H54 (cell line): ENCODE measurements at regions not wholly inside any gene's neighbourhood (a gene's known extent, or its start where the extent isn't known, plus 50 kb on each side); places are given as distances from the start of the nearest gene placed in this dataset.
A peak's percentile ranks its signal among the peaks of the same experiment; 100 is the strongest.
"Not testable (repeated sequence)": the region's sequence is repeated elsewhere in the genome, so short reads cannot be mapped to it uniquely, and the experiment has no call there.

Source experiments
- DNase-seq: peaks from one replicate; pipeline ENCODE4 v3.0.0; 2011; ENCODE audit warnings: low spot score, mixed read lengths; ENCODE audit not compliant: insufficient read length
- FAIRE-seq: peaks from 3 replicates; lab custom pipeline; 2011; peaks lifted over from hg19 to GRCh38; lab: Jason Lieb, UNC
- POLR2A ChIP-seq: IDR thresholded peaks from 2 replicates; pipeline ENCODE4 v1.6.1; 2011; ENCODE audit warnings: low read depth, mild to moderate bottlenecking, low read length

DNA sequence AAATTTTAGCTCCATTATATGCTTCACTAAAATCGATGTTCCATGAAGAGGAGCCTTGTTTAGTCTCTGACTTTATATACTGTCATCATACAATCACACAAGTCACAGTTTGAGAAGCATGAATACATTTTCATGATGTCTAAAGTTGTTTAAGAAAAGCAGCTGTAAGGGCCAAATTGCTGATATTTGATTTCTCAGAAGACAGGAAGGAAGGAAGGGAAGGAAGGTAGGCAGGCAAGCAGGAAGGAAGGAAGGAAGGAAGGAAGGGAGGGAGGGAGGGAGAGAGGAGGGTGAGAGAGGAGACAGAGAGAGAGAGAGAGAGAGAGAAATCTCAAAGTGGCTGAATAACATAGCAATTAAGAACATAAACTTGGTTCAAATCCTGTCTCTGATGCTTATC lies 153.7 kb downstream of the RTL9 start:
- FAIRE-seq (no peak), DNase-seq (no peak)
- no peak for TF ChIP-seq POLR2A

DNA sequence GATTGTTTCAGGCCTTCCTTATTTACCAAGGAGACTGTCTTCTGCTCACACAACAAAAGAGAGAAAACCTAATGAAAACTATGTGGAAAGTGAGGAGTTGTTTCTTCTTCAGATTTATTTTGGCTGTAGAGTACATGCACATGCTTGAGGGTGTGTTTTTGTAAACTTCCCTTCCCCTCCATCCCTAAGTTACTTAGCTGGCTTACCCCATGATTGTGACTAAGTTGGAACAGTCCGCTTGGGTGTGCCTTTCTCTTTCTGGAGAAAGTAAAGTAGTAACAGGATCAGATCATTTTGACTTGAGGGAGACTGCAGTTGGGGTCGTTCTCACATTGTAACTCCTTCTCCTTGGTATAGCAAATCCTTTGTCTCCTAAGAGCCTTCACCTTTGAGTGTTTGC lies 155.9 kb downstream of the RTL9 start:
- no peak for TF ChIP-seq POLR2A
- DNase-seq (no peak), FAIRE-seq (no peak)

DNA sequence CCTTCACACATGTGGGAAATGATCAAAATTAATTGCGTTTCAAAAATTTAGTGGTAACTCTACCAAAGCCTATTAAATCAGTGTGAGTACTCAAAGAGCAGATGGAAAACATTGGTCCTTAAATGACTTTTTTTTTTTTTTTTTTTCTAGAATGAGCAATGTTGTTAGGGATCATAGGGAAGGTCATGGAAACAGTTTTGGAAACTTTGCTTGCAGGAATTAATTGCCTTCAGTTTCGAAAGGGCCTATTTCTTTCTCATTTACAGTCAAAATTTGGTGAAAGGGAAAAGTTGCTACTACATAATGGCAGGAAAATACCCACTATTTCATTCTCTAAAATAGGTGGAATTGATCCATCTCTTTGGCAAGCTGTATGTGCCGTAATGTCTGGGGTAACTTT lies 160.9 kb downstream of the RTL9 start:
- DNase-seq: no peak
- no peak for FAIRE-seq
- no peak for TF ChIP-seq POLR2A

DNA sequence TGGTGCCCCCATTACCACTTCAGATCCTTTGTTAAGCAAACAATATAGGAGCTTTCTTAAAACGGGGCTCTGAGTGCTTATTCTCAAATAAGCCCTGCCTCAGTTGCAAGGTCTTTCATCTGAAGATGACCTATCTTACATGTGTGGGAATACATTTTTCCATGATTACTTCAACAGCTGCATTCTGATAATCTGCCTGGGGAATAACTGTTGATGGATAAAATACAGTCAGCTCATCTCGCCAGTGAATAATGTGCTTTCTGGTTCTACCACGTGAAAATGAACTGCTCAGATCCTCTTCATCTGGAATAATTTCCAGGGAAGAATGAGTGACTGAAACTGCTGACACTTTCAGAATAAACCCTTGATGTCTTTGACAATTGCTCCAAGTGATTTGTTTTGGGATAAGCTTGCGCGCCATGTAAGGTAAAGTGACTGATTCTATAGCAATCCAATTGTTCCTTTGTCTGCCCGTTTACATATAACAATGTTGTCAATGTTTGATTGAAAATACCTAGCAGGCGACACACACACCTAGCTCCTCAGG lies 161.3 kb downstream of the RTL9 start:
- no peak for FAIRE-seq
- TF ChIP-seq POLR2A: no peak

DNA sequence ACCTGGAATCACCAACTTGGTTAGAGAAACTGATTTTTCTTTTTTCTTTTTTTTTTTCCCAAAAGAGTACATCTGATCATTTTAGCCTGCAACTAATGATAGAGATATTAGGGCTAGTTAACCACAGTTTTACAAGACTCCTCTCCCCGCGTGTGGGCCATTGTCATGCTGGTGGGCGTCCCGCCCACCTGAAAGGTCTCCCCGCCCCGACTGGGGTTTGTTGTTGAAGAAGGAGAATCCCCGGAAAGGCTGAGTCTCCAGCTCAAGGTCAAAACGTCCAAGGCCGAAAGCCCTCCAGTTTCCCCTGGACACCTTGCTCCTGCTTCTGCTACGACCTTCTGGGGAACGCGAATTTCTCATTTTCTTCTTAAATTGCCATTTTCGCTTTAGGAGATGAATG lies 162.0 kb downstream of the RTL9 start:
- FAIRE-seq, DNase-seq: not testable (repeated sequence)

More for the DNA sequence above, 161.3 kb downstream of the RTL9 start:
- DNase-seq: no peak

DNA sequence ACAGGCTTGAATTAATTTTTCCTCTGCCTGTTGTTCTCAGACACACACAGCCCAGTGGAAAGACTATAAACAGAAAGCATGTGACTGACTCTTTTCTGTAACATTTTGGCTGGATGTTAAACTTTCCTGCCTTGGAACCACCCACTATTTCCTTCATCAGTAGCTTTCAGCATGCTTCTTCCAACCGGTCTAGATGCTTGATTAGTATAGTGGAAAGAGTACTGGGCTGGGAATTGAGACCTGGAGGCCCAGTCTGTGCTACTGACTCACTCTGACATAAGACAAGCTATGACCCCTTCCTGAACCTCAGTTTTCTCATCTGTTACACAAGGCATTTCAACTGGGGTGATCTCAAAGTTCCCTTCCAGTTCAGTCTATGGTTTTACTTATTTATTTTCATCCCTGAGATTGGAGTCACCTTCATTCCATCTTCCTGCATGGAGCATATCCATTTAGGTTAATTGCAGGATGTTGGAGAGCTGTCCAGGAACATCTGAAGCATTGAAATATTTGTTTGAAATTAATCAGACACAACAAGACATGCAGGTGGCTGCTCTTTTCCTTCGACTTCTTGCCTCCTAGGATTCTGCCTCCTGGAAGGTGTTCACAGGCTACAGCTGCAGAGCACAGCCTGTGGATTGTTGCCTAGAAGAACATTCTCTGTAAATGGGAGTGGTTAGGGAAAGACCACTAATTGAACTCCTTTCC lies 173.4 kb downstream of the RTL9 start:
- DNase-seq (no peak), FAIRE-seq (no peak)
- no peak for TF ChIP-seq POLR2A

DNA sequence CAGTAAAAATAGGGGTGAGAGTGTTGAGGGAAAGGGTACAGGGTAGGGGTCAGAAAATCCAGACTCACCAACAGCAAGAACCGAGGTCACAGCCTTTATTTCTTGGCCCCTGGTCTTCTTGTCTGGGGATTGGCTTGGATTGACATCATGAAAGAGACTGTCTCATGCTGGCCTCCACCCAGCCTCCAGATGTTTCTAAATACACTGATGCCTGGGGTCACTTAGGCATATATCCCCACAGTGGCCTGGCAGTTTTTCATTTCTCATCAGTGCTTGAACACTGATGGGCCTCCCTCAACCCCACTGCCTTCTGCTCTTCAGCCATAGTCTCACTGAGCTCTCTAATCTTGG lies 173.9 kb downstream of the RTL9 start:
- no peak for FAIRE-seq
- no peak for TF ChIP-seq POLR2A
- no peak for DNase-seq

DNA sequence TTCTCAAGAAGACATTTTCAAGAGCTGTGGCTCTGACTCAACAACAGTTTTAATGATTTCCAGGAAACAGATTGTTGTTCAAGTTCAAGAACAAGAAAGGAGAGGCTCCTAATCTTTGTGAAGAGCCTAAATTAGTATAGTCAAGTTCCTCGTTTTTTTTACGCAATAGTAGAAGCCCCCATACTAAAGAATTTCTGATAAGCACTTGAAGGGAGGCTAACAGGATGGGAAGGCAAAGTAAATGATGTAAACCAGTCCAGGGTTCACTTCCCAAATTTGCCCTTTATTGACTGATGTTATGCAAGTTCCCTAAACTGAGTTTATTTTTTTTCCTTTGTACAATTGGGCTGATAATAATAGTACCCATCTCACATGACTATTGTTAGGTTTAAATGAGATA lies 178.2 kb downstream of the RTL9 start:
- DNase-seq (no peak), FAIRE-seq (no peak)
- TF ChIP-seq POLR2A: no peak

DNA sequence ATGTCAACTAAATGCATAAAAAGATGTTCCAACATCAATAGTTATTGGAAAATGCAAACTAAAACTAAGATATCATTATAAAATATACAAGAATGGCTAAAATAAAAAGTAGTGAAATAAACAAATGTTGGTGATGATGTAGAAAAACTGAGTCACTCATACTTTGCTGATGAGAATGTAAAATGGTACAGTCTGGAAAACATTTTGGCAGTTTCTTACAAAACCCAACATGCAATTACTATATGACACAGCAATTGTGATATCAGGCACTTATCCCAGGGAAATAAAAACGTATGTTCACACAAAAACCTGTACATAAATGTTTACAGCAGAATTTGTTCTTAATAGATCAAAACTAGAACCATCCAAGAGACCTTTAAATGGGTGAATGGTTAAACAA lies 182.6 kb downstream of the RTL9 start:
- FAIRE-seq: no peak
- no peak for TF ChIP-seq POLR2A
- no peak for DNase-seq

DNA sequence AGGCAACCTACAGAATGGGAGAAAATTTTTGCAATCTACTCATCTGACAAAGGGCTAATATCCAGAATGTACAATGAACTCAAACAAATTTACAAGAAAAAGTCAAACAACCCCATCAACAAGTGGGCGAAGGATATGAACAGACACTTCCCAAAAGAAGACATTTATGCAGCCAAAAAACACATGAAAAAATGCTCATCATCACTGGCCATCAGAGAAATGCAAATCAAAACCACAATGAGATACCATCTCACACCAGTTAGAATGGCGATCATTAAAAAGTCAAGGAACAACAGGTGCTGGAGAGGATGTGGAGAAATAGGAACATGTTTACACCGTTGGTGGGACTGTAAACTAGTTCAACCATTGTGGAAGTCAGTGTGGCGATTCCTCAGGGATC lies 192.2 kb downstream of the RTL9 start:
- not testable (repeated sequence) for FAIRE-seq, DNase-seq

DNA sequence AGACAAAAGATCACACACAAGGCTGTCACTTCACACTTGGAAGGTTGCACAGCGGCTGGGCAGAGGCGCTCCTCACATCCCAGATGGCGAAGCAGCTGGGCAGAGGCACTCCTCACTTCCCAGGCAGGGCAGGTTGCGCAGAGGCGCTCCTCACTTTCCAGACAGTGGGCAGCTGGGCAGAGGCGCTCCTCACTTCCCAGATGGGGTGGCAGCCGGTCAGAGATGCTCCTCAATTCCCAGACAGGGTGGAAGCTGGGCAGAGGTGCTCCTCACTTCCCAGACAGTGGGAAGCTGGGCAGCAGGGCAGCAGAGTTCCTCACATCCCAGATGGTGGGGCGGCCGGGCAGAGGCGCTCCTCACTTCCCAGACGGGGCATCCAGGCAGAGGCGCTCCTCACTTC lies 199.2 kb downstream of the RTL9 start:
- no peak for FAIRE-seq
- TF ChIP-seq POLR2A: no peak
- no peak for DNase-seq

DNA sequence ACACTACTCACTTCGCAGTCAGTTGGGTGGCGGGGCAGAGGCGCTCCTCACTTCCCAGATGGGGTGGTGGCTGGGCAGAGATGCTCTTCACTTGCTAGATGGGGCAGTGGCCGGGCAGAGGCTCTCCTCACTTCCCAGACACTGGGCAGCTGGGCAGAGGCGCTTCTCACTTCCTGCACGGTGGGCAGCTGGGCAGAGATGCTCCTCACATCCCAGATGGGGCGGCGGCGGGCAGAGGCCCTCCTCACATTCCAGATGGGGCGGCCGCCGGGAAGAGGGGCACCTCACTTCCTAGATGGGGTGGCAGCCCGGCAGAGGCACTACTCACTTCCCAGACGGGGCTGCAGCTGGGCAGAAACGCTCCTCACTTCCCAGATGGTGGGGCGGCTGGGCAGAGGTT lies 199.8 kb downstream of the RTL9 start:
- FAIRE-seq: no peak
- TF ChIP-seq POLR2A: no peak
- no peak for DNase-seq

DNA sequence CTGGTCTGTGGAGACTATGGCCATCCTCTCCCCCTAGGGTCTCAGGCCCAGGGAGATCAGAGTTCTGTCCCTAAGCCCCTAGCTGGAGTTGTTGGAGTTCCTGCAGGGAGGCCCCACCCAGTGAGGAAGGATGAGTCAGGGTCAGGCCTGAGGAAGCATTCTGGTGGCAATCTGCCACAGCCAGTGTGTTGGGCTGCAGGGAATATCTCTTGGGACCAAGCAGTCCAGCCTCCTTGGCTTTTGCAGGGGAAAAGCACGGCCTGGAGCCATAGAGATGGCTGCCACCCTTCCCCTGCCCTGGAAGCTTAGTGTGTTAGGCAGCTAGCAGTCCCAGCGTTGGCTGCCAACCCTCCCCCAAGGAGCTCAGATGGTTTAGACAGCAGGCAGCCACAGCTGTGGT lies 202.4 kb downstream of the RTL9 start:
- FAIRE-seq: peak; percentile 83
- no peak for DNase-seq
- no peak for TF ChIP-seq POLR2A

DNA sequence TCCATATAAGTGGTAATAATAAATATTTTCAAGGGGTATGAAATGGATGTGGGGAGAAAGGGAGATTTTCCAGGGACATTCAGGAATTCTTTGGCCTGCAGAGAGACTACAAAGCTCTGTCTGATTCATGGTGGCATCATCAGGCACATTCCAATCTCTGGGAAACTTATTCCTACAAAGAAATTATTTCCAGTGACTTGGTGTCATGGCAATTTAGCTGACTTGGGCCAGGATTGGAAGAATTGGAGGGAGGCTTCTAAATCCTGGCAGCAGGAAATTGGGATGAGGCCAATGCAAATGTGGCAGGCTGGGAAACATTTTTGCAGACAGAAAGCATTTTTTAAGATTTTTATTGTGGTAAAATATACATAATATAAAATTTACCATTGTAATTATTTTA lies 204.6 kb downstream of the RTL9 start:
- TF ChIP-seq POLR2A: no peak
- FAIRE-seq (no peak), DNase-seq (no peak)

DNA sequence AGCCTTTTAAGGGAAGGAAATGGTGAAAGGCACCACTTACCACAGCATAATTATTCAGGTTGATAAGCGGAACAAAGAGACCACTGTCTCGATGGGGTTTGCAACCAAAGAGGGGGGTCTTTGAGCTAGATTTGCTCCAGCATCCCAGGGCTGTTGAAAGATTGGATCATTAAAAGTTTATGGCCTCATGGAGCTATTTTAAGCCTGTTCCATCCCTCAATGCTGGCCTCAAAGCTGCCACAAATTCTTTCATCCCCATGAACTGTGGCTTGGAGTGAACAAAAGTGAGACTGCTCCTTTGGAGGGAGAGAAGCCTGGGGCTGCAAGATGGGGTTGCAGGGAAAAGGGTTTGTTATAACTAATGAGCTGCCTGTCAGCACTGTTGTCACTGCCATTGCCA lies 209.8 kb downstream of the RTL9 start:
- no peak for FAIRE-seq
- DNase-seq: no peak

More for the DNA sequence above, 209.8 kb downstream of the RTL9 start:
- no peak for TF ChIP-seq POLR2A
